ENCODE measurements at regions not wholly inside any gene's neighbourhood (a gene's known extent, or its start where the extent isn't known, plus 50 kb on each side); places are given as distances from the start of the nearest gene placed in this dataset.
"Not testable (repeated sequence)": the region's sequence is repeated elsewhere in the genome, so short reads cannot be mapped to it uniquely, and the experiment has no call there.

GRCh38 chr12:63508543-63508942 lies 159.8 kb downstream of the DPY19L2 start:
- H3K36me3 Mint-ChIP-seq (ENCODE audit: insufficient read depth) = no peaks in the 10 kb centered on the region
- no peak overlapping the region for H3K4me3 Mint-ChIP-seq
- H3K27me3 Mint-ChIP-seq = no peaks in the 10 kb centered on the region
- no peak for ATAC-seq (replicated peaks)
- H3K27ac Mint-ChIP-seq = no peak overlapping the region
- H3K9me3 Mint-ChIP-seq = no peaks in the 10 kb centered on the region
- no peaks in the 10 kb centered on the region for H3K4me1 Mint-ChIP-seq (ENCODE audit: low read depth in 2 of 2)
- no peak for DNase-seq

- no peak overlapping the region for H3K27ac Mint-ChIP-seq
- no peaks in the 10 kb centered on the region for H3K36me3 Mint-ChIP-seq (ENCODE audit: insufficient read depth)
Measured at GRCh38 chr12:63499567-63499966, 168.7 kb downstream of the DPY19L2 start.

GRCh38 chr12:63498239-63498638 lies 170.1 kb downstream of the DPY19L2 start:
- Mint-ChIP-seq H3K4me3 (no peak overlapping the region), H3K27ac (no peak overlapping the region), H3K4me1 (ENCODE audit: low read depth in 2 of 2) (no peaks in the 10 kb centered on the region), H3K27me3 (no peaks in the 10 kb centered on the region), H3K9me3 (peaks cover 7 to 9% of the 10 kb centered on the region in 2 donors), H3K36me3 (ENCODE audit: insufficient read depth) (no peaks in the 10 kb centered on the region)
- no peak for DNase-seq
- no peak for ATAC-seq (replicated peaks)

More at GRCh38 chr12:63499567-63499966, 168.7 kb downstream of the DPY19L2 start:
- Mint-ChIP-seq H3K27me3 (no peaks in the 10 kb centered on the region), H3K9me3 (peaks cover 7 to 11% of the 10 kb centered on the region in 2 donors), H3K4me1 (ENCODE audit: low read depth in 2 of 2) (no peaks in the 10 kb centered on the region), H3K4me3 (no peak overlapping the region)
- no peak for ATAC-seq (replicated peaks)
- DNase-seq = no peak

- H3K27me3 Mint-ChIP-seq = no peaks in the 10 kb centered on the region
- no peaks in the 10 kb centered on the region for H3K36me3 Mint-ChIP-seq (ENCODE audit: insufficient read depth)
- DNase-seq = no peak
- peaks cover 11 to 15% of the 10 kb centered on the region in 2 donors for H3K9me3 Mint-ChIP-seq
- H3K4me1 Mint-ChIP-seq (ENCODE audit: low read depth in 2 of 2) = no peaks in the 10 kb centered on the region
- no peak overlapping the region for H3K4me3 Mint-ChIP-seq
- no peak overlapping the region for H3K27ac Mint-ChIP-seq
- ATAC-seq (replicated peaks) = no peak
Measured at GRCh38 chr12:63496654-63497053, 171.6 kb downstream of the DPY19L2 start.

GRCh38 chr12:63495974-63496373 lies 172.3 kb downstream of the DPY19L2 start:
- Mint-ChIP-seq H3K27me3 (no peaks in the 10 kb centered on the region), H3K4me3 (no peak overlapping the region)
- no peak for DNase-seq

GRCh38 chr12:63493357-63493756 lies 174.9 kb downstream of the DPY19L2 start:
- H3K4me1 Mint-ChIP-seq (ENCODE audit: low read depth in 2 of 2); H3K27ac Mint-ChIP-seq; DNase-seq; H3K4me3 Mint-ChIP-seq; ATAC-seq (replicated peaks); H3K27me3 Mint-ChIP-seq; H3K36me3 Mint-ChIP-seq (ENCODE audit: insufficient read depth): not testable (repeated sequence)
- peaks cover 14 to 15% of the 10 kb centered on the region in 2 donors for H3K9me3 Mint-ChIP-seq

More at GRCh38 chr12:63495974-63496373, 172.3 kb downstream of the DPY19L2 start:
- no peak for ATAC-seq (replicated peaks)
- no peaks in the 10 kb centered on the region for H3K4me1 Mint-ChIP-seq (ENCODE audit: low read depth in 2 of 2)
- peaks cover 11 to 15% of the 10 kb centered on the region in 2 donors for H3K9me3 Mint-ChIP-seq
- no peak overlapping the region for H3K27ac Mint-ChIP-seq
- H3K36me3 Mint-ChIP-seq (ENCODE audit: insufficient read depth) = no peaks in the 10 kb centered on the region

- ATAC-seq (replicated peaks) = no peak
- Mint-ChIP-seq H3K9me3 (peaks cover 3 to 7% of the 10 kb centered on the region in 2 donors), H3K36me3 (ENCODE audit: insufficient read depth) (no peaks in the 10 kb centered on the region), H3K4me3 (no peak overlapping the region), H3K4me1 (ENCODE audit: low read depth in 2 of 2) (no peaks in the 10 kb centered on the region), H3K27me3 (no peaks in the 10 kb centered on the region), H3K27ac (no peak overlapping the region)
- DNase-seq = no peak
Measured at GRCh38 chr12:63480186-63480585, 188.1 kb downstream of the DPY19L2 start.

- H3K4me1 Mint-ChIP-seq (ENCODE audit: low read depth in 2 of 2) = no peaks in the 10 kb centered on the region
- peaks cover 5 to 7% of the 10 kb centered on the region in 2 donors for H3K9me3 Mint-ChIP-seq
- no peak overlapping the region for H3K27ac Mint-ChIP-seq
- no peaks in the 10 kb centered on the region for H3K27me3 Mint-ChIP-seq
- no peak for DNase-seq
- no peaks in the 10 kb centered on the region for H3K36me3 Mint-ChIP-seq (ENCODE audit: insufficient read depth)
- ATAC-seq (replicated peaks) = no peak
- H3K4me3 Mint-ChIP-seq = no peak overlapping the region
Measured at GRCh38 chr12:63470161-63470560, 198.1 kb downstream of the DPY19L2 start.

GRCh38 chr12:63467951-63468350 lies 200.3 kb downstream of the DPY19L2 start:
- Mint-ChIP-seq H3K4me1 (ENCODE audit: low read depth in 2 of 2) (no peaks in the 10 kb centered on the region), H3K4me3 (no peak overlapping the region), H3K9me3 (peaks cover 5 to 7% of the 10 kb centered on the region in 2 donors)

GRCh38 chr12:63457857-63458256 lies 210.4 kb downstream of the DPY19L2 start:
- Mint-ChIP-seq H3K27ac (no peak overlapping the region), H3K36me3 (ENCODE audit: insufficient read depth) (no peaks in the 10 kb centered on the region), H3K9me3 (peaks cover 0 to 3% of the 10 kb centered on the region in 2 donors), H3K27me3 (no peaks in the 10 kb centered on the region), H3K4me3 (no peak overlapping the region), H3K4me1 (ENCODE audit: low read depth in 2 of 2) (no peaks in the 10 kb centered on the region)
- DNase-seq (no peak), ATAC-seq (replicated peaks) (no peak)

More at GRCh38 chr12:63467951-63468350, 200.3 kb downstream of the DPY19L2 start:
- DNase-seq = no peak
- Mint-ChIP-seq H3K36me3 (ENCODE audit: insufficient read depth) (no peaks in the 10 kb centered on the region), H3K27ac (no peak overlapping the region), H3K27me3 (no peaks in the 10 kb centered on the region)
- ATAC-seq (replicated peaks) = no peak

- no peak overlapping the region for H3K27ac Mint-ChIP-seq
- no peak for ATAC-seq (replicated peaks)
- no peaks in the 10 kb centered on the region for H3K36me3 Mint-ChIP-seq (ENCODE audit: insufficient read depth)
- no peaks in the 10 kb centered on the region for H3K27me3 Mint-ChIP-seq
- peaks cover 0 to 3% of the 10 kb centered on the region in 2 donors for H3K9me3 Mint-ChIP-seq
- H3K4me1 Mint-ChIP-seq (ENCODE audit: low read depth in 2 of 2) = no peaks in the 10 kb centered on the region
- DNase-seq = no peak
- H3K4me3 Mint-ChIP-seq = no peak overlapping the region
Measured at GRCh38 chr12:63457428-63457827, 210.9 kb downstream of the DPY19L2 start.

GRCh38 chr12:63450816-63451215 lies 217.5 kb downstream of the DPY19L2 start:
- Mint-ChIP-seq H3K9me3 (no peaks in the 10 kb centered on the region), H3K4me1 (ENCODE audit: low read depth in 2 of 2) (no peaks in the 10 kb centered on the region), H3K36me3 (ENCODE audit: insufficient read depth) (no peaks in the 10 kb centered on the region), H3K4me3 (no peak overlapping the region), H3K27me3 (no peaks in the 10 kb centered on the region), H3K27ac (no peak overlapping the region)
- no peak for ATAC-seq (replicated peaks)
- DNase-seq = no peak

GRCh38 chr12:63450334-63450733 lies 218.0 kb downstream of the DPY19L2 start:
- no peak for DNase-seq
- Mint-ChIP-seq H3K9me3 (no peaks in the 10 kb centered on the region), H3K36me3 (ENCODE audit: insufficient read depth) (no peaks in the 10 kb centered on the region), H3K4me1 (ENCODE audit: low read depth in 2 of 2) (no peaks in the 10 kb centered on the region), H3K27me3 (no peaks in the 10 kb centered on the region), H3K4me3 (no peak overlapping the region), H3K27ac (no peak overlapping the region)
- ATAC-seq (replicated peaks) = no peak

- H3K9me3 Mint-ChIP-seq = peaks cover 7 to 8% of the 10 kb centered on the region in 2 donors
- H3K4me3 Mint-ChIP-seq = no peak overlapping the region
- no peaks in the 10 kb centered on the region for H3K36me3 Mint-ChIP-seq (ENCODE audit: insufficient read depth)
- H3K27me3 Mint-ChIP-seq = no peaks in the 10 kb centered on the region
- ATAC-seq (replicated peaks) (no peak), DNase-seq (no peak)
- H3K27ac Mint-ChIP-seq = no peak overlapping the region
- no peaks in the 10 kb centered on the region for H3K4me1 Mint-ChIP-seq (ENCODE audit: low read depth in 2 of 2)
Measured at GRCh38 chr12:63445224-63445880, 222.9 kb downstream of the DPY19L2 start.

Measured in effector memory CD8-positive, alpha-beta T cell (primary cell).